ENCODE measurements at regions not wholly inside any gene's neighbourhood (a gene's known extent, or its start where the extent isn't known, plus 50 kb on each side); places are given as distances from the start of the nearest gene placed in this dataset.
"Not testable (repeated sequence)": the region's sequence is repeated elsewhere in the genome, so short reads cannot be mapped to it uniquely, and the experiment has no call there.

- no peak for DNase-seq (ENCODE audit: low read depth)
Observed at GRCh38 chr4:32884198-32884597, 2164.0 kb downstream of the PCDH7 start.

DNA sequence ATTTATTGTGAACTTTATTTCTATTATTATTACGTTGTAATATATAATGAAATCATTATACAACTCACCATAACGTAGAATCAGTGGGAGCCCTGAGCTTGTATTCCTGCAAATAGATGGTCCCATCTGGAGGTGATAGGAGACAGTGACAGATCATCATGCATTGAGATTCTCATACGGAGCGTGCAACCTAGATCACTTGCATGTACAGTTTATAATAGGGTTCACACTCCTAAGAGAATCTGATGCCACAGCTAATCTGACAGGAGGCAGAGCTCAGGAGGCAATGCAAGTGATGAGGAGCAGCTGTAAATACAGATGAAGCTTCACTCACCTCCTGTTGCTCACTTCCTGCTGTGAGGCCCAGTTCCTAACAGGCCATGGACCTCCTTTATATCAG is 2170.2 kb downstream of the PCDH7 start:
- no peak for DNase-seq (ENCODE audit: low read depth)

DNA sequence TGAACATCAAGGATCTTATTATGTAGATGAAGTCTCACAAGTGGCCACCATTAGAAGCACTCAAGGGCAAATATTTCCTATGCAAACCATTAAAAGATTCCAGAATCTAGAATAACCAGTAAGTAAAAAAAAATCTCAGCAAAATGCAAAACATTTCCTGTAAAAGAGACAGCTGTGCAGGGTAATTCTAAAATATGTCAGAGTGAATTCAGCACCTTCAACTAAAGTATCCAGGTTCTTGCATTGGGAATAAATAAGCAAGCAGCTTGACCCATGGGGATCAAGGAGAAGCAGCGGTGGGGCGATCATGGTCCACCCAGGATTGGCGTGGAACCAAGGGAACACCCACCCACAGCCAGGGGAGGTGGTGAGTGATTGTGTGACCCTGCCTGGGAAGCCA is 2188.9 kb downstream of the PCDH7 start:
- DNase-seq (ENCODE audit: low read depth) = no peak

DNA sequence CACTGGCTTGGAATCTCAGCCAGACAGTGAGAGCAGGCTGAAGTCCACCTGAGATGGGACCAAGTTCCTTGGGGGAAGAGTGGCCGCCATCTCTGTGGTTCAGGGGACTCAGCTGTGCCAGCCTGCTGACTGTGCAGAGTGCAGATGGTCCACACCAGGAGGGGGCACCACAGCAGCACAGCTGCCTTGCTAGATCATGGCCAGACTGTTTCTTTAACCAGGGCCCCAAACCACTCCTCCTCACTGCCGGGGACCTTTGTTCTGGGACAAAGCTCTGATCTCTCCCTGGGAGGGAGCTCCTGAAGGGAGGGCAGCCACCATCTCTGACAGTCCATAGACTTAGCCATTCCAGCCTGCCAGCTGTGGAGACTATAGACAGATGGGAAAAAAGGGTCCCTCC is 2189.6 kb downstream of the PCDH7 start:
- no peak for DNase-seq (ENCODE audit: low read depth)

GRCh38 chr4:32917586-32917985 is 2197.4 kb downstream of the PCDH7 start:
- no peak for DNase-seq (ENCODE audit: low read depth)

DNA sequence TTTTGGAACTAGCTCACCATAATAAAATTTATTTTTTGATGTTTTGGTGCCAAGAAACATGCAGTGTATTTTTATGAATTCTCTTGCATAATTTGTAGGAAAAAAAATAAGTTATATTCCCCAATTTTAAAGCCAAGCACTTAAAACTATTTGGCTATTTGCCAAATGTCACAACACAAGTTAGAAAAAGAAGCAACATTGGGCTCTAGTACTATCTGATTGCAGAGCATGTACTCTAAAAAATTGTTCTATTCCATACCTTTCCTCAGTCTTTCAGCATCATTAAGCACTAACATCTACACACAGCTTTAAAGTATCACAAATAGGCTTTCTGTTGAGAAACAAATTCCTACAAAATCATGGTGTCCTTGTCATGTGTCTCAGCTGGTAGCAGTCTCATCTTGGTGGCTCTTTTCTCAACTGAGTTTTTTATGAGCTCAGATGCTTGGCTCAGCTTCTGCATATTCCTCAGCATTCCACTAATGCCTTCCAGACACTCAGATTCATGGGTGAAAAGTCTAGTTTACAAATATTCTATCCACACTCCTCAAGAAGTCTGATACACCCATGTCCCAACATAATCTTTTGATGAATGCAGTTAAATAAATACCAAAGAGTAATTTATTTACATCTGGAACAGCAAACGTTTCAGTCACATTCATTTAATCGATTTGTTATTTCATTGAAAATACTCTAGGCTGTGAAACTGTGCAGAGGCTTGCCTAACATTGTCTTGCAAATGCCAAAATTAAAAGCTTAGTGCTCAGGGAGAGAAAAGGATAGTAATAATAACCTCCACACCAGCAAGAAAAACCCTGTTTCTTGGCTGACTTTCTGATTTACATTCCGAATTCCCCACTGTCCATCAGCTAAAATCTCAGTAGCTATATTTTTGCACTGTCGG is 2209.9 kb downstream of the PCDH7 start:
- no peak for DNase-seq (ENCODE audit: low read depth)

DNA sequence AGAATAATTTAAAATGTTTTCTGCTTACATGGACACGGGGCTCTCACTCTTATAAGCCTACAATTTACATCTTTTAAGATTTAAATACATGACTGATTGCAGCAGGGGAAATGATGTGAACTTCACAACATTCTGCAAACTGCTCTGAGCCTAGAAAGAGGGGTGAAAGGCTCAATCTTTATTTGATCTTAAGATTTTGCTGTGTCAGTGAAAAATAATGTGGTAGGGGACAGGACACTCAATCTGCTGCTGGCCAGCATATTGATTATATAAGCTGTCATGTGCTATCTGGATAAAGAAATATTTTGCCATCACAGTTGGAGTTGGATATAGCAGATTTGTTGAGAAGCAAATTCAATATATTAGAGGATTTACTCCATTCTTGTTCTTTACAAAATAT is 2210.5 kb downstream of the PCDH7 start:
- DNase-seq (ENCODE audit: low read depth) = no peak

GRCh38 chr4:32931475-32931874 is 2211.3 kb downstream of the PCDH7 start:
- DNase-seq (ENCODE audit: low read depth) = no peak

DNA sequence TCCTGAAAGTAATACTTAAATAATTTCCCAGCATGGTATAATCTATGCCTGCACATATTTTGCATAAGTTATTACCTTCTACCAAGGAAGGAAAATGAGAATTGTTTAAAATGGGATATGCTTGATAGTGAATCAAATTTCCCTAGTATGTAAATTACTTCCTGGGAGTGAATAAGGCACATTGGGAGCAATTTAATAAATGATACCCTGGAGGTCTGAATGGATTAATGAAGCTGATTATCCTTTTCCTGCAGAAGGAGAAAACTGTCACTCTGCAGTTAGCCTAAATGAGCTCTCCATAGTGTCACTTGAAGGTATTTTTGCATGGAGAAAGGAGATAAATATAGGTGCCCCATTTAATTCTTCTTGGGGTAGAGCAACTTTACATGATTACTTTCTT is 2212.0 kb downstream of the PCDH7 start:
- no peak for DNase-seq (ENCODE audit: low read depth)

- DNase-seq (ENCODE audit: low read depth) = not testable (repeated sequence)
Observed at GRCh38 chr4:32939222-32939621, 2219.1 kb downstream of the PCDH7 start.

- DNase-seq (ENCODE audit: low read depth) = no peak
Observed at GRCh38 chr4:32950866-32951265, 2230.7 kb downstream of the PCDH7 start.

DNA sequence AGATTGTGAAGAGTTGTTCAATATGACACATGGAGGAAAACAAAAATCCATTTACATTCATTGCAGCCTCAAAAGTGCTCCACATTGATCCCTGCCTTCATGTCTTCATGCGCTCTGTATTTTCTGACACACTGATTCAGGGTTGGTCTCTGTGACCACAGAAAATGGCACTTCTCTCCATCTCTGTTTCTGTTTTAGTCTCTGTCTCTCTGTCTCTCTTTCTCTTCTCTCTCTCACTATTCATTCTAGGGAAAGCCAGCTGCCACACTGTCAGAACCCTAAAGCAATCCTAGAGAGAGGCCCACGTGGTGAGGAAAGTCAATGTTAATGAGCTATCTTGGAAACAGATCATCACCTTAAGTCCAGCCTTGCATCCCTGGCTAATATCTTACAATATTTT is 2238.4 kb downstream of the PCDH7 start:
- DNase-seq (ENCODE audit: low read depth) = no peak

- no peak for DNase-seq (ENCODE audit: low read depth)
Observed at GRCh38 chr4:32962100-32962499, 2241.9 kb downstream of the PCDH7 start.

DNA sequence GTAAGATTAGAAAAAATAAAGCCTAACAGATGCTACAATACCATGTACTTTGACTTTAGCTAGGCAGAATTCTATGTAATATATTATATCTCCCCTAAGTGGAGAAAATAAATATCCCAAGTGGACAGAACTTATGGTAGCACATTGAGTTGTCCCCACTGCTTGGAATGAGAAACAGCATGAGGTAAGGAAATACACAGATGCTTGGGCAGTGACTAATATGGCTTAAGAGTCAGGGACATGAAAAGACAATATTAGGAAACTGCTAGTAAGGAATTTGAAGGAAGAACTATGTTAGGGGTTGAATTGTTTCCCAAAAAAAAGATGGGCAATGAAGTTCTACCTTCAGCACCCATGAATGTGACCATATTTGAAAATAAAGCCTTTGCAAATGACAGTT is 2265.1 kb downstream of the PCDH7 start:
- peak; percentile 2 for DNase-seq (ENCODE audit: low read depth)

- no peak for DNase-seq (ENCODE audit: low read depth)
Observed at GRCh38 chr4:32986236-32986635, 2266.1 kb downstream of the PCDH7 start.

DNA sequence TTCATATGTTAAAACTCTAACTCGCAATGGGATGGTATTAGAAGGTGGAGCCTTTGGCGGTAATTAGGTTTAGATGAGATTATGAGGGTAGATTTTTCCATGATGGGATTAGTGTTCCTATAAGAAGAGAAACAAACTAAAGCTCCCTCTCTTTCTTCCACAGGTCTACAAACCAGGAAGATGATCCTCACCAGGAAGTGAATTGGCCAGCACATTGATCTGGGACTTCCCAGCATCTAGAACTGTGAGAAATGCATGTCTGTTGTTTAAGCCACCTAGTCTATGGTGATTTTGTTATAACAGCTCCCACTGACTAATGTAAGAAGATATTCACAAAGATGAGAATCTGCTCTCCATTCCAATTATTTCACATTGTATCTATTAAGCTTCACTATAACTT is 2266.9 kb downstream of the PCDH7 start:
- no peak for DNase-seq (ENCODE audit: low read depth)

- no peak for DNase-seq (ENCODE audit: low read depth)
Observed at GRCh38 chr4:32988165-32988811, 2268.1 kb downstream of the PCDH7 start.

DNA sequence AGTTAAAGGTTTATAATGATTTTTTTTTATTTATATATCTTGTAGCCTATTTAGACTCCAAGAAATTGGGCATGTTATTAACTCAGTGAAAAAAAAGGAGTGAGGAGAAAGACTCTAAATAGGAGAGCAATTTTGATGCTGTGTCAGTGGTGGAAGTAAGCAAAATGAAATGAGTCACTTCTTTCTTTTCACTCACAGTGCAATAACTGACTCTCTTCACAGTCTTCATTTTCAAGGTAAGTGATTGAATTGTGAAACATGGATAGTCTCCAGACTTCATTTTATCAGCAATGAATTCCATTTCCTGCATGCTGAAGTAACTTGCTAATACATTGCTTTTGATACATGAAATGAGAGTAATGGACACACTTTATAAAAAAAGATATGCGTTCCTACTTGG is 2271.5 kb downstream of the PCDH7 start:
- no peak for DNase-seq (ENCODE audit: low read depth)

- no peak for DNase-seq (ENCODE audit: low read depth)
Observed at GRCh38 chr4:32994981-32995881, 2275.1 kb downstream of the PCDH7 start.

- DNase-seq (ENCODE audit: low read depth) = no peak
Observed at GRCh38 chr4:33013282-33013681, 2293.1 kb downstream of the PCDH7 start.

- no peak for DNase-seq (ENCODE audit: low read depth)
Observed at GRCh38 chr4:33025236-33025635, 2305.1 kb downstream of the PCDH7 start.

DNA sequence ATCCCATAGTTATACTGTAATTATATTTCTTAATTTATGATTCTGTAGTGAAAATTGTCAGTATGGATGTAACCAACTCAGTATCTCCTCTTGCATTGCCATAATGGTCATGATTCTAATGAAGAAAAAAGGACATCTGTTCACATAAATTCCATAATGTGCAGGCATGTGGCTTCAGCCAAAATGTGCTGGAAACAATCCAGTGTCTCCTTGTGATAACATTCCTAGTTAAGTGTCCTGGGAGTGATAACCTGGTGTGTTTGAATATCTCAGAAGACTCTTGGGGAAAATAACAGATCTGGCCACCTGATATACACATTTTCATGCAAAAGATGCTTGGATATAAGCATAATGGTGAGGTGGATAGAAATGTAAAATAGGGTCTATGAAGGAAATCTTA is 2309.8 kb downstream of the PCDH7 start:
- no peak for DNase-seq (ENCODE audit: low read depth)
